SU-DHL-6 (cell line): ENCODE measurements at regions not wholly inside any gene's neighbourhood (a gene's known extent, or its start where the extent isn't known, plus 50 kb on each side); places are given as distances from the start of the nearest gene placed in this dataset.

Source experiments
- H2AFZ ChIP-seq: fragments of 200-600 bp; sonication (generic); 2 replicates; pipeline ENCODE4 v1.6.1; 2014; ENCODE audit warnings: low read depth, mild to moderate bottlenecking, moderate library complexity, mixed read lengths, antibody characterized with exemption, low read length; ENCODE audit not compliant: severe bottlenecking
- H3F3A ChIP-seq: fragments of 200-600 bp; shearing (Covaris generic); 2 replicates; pipeline ENCODE4 v1.6.0; 2016; ENCODE audit warnings: antibody characterized with exemption, mild to moderate bottlenecking; ENCODE audit not compliant: insufficient read depth
- H3K27ac ChIP-seq: fragments of 200-600 bp; sonication (generic); 2 replicates; pipeline ENCODE4 v1.5.1; 2016; ENCODE audit warnings: low read depth, mild to moderate bottlenecking, low read length, moderate library complexity, mixed read lengths
- H3K27me3 ChIP-seq: fragments of 200-600 bp; sonication (generic), shearing (Covaris generic); 2 replicates; pipeline ENCODE4 v1.6.0; 2014; ENCODE audit warnings: mild to moderate bottlenecking, low read length
- H3K36me3 ChIP-seq: fragments of 200-600 bp; sonication (generic); 2 replicates; pipeline ENCODE4 v1.6.1; 2014; ENCODE audit warnings: mild to moderate bottlenecking, low read length, mixed read lengths
- H3K4me2 ChIP-seq: fragments of 300-600, 200-600 bp; shearing (Covaris generic), sonication (generic); 2 replicates; pipeline ENCODE4 v1.6.0; 2014; ENCODE audit warnings: low read length, low read depth, mild to moderate bottlenecking; ENCODE audit not compliant: poor library complexity, severe bottlenecking
- H3K4me3 ChIP-seq: fragments of 200-600 bp; sonication (generic); 2 replicates; pipeline ENCODE4 v1.5.1; 2014; ENCODE audit warnings: antibody characterized with exemption, low read length, mild to moderate bottlenecking, mixed read lengths; ENCODE audit not compliant: insufficient read depth, poor library complexity, severe bottlenecking
- H3K79me2 ChIP-seq: fragments of 200-600 bp; sonication (generic); 2 replicates; pipeline ENCODE4 v1.6.1; 2014; ENCODE audit warnings: mild to moderate bottlenecking, low read length, moderate library complexity; ENCODE audit not compliant: insufficient read depth
- H3K9ac ChIP-seq: fragments of 200-600 bp; sonication (generic); 2 replicates; pipeline ENCODE4 v1.7.0; 2014; ENCODE audit warnings: mild to moderate bottlenecking, low read length
- H3K9me2 ChIP-seq: fragments of 200-600 bp; sonication (generic); replicated peaks from 2 replicates; pipeline ENCODE4 v1.6.1; 2014; ENCODE audit warnings: low read length; ENCODE audit not compliant: insufficient read depth
- H3K9me3 ChIP-seq: fragments of 200-600 bp; sonication (generic); 2 replicates; pipeline ENCODE4 v1.6.1; 2014; ENCODE audit warnings: low read length, mixed read lengths; ENCODE audit not compliant: insufficient read depth
- H4K20me1 ChIP-seq: fragments of 200-600 bp; sonication (generic); 2 replicates; pipeline ENCODE4 v1.6.1; 2014; ENCODE audit warnings: low read depth, mild to moderate bottlenecking, antibody characterized with exemption, low read length, moderate library complexity, mixed read lengths
- EZH2phosphoT487 ChIP-seq: fragments of 200-600 bp; sonication (generic), shearing (Covaris generic); conservative IDR thresholded peaks from 2 replicates; pipeline ENCODE4 v1.6.1; 2018; ENCODE audit warnings: mild to moderate bottlenecking, antibody characterized with exemption, low read length, moderate library complexity, mixed read lengths
- TF ChIP-seq, protein P1 (sequence below): fragments of 200-600 bp; sonication (generic); IDR thresholded peaks from one replicate; pipeline ENCODE4 v1.5.1; 2017; ENCODE audit warnings: antibody characterized with exemption, mild to moderate bottlenecking, low read length, moderate library complexity; ENCODE audit not compliant: insufficient read depth, poor library complexity, severe bottlenecking

DNA sequence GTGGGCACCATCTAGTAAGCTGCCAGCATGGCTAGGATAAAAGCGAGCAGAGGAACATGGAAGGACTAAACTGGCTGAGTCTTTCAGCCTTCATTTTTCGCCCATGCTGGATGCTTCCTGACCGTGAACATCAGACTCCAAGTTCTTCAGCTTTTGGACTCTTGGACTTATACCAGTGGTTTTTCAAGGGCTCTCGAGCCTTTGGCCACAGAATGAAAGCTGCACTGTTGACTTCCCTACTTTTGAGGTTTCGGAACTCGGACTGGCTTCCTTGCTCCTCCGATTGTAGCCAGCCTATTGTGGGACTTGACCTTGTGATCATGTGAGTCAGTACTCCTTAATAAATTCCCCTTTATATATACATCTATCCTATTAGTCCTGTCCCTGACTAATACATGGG, 785.1 kb upstream of the SLITRK6 start:
- Histone ChIP-seq H3K27me3 (no peaks in the 10 kb centered on the region), H3K9me2 (no peaks in the 10 kb centered on the region), H2AFZ (no peak overlapping the region), H3K9ac (no peak overlapping the region), H3K4me3 (no peak overlapping the region), H3K27ac (no peak overlapping the region), H3K79me2 (no peaks in the 10 kb centered on the region), H3K9me3 (no peaks in the 10 kb centered on the region), H3K4me2 (no peak overlapping the region), H4K20me1 (no peaks in the 10 kb centered on the region), H3F3A (no peaks in the 10 kb centered on the region), H3K36me3 (no peaks in the 10 kb centered on the region)
- TF ChIP-seq, protein P1, sequence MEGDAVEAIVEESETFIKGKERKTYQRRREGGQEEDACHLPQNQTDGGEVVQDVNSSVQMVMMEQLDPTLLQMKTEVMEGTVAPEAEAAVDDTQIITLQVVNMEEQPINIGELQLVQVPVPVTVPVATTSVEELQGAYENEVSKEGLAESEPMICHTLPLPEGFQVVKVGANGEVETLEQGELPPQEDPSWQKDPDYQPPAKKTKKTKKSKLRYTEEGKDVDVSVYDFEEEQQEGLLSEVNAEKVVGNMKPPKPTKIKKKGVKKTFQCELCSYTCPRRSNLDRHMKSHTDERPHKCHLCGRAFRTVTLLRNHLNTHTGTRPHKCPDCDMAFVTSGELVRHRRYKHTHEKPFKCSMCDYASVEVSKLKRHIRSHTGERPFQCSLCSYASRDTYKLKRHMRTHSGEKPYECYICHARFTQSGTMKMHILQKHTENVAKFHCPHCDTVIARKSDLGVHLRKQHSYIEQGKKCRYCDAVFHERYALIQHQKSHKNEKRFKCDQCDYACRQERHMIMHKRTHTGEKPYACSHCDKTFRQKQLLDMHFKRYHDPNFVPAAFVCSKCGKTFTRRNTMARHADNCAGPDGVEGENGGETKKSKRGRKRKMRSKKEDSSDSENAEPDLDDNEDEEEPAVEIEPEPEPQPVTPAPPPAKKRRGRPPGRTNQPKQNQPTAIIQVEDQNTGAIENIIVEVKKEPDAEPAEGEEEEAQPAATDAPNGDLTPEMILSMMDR, result no peak
- TF ChIP-seq EZH2phosphoT487, result no peak

DNA sequence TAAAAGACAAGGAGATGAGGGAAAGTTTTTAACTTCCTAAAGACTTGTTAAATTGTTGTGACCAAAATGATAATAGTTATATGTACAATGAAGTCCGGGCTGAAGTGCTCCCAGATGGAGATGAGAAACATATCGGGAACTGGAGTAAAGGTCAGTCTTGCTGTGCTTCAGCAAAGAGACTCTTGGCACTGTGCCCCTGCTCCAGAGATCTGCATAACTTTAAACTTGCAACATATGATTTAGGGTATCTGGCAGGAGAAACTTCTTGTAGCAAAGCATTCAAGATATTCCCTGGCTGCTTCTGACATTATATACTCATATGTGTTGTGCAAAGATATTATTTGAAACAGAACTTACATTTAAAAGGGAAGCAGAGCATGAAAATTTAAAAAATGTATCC, 786.6 kb upstream of the SLITRK6 start:
- H2AFZ ChIP-seq, result no peak overlapping the region
- no peaks in the 10 kb centered on the region for H4K20me1 ChIP-seq
- H3K4me3 ChIP-seq, result no peak overlapping the region
- no peak overlapping the region for H3K9ac ChIP-seq
- H3K9me2 ChIP-seq, result no peaks in the 10 kb centered on the region
- H3K27me3 ChIP-seq, result no peaks in the 10 kb centered on the region
- no peaks in the 10 kb centered on the region for H3K79me2 ChIP-seq
- no peak overlapping the region for H3K4me2 ChIP-seq
- no peaks in the 10 kb centered on the region for H3K9me3 ChIP-seq
- H3F3A ChIP-seq, result no peaks in the 10 kb centered on the region
- H3K27ac ChIP-seq, result no peak overlapping the region
- H3K36me3 ChIP-seq, result no peaks in the 10 kb centered on the region
- no peak for TF ChIP-seq EZH2phosphoT487
- TF ChIP-seq, protein P1, result no peak

DNA sequence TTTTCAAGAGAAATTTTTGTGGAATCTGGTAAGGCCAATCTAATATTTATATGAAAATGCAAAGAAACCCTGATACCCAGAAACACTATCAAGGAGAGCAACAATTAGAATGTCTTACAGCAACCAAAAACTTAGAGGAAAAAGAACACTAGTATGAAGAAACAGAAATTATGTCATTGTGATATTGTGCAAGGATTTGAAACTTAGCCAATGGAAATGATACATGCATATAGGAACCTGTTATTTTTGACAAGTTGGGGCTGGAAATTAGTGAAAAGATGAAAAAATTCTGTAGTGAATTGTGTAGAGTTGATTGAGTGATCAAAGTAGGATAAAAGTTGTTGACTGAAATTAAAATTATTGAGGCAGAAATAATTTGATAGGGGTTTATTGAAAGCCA, 792.6 kb upstream of the SLITRK6 start:
- Histone ChIP-seq H3K27ac (no peak overlapping the region), H3K9me2 (no peaks in the 10 kb centered on the region), H3K4me2 (no peak overlapping the region), H3K9ac (no peak overlapping the region), H3K9me3 (no peaks in the 10 kb centered on the region), H3K4me3 (no peak overlapping the region), H3K79me2 (no peaks in the 10 kb centered on the region), H4K20me1 (no peaks in the 10 kb centered on the region), H3K36me3 (no peaks in the 10 kb centered on the region), H3F3A (no peaks in the 10 kb centered on the region), H3K27me3 (no peaks in the 10 kb centered on the region), H2AFZ (no peak overlapping the region)
- TF ChIP-seq EZH2phosphoT487, result no peak
- TF ChIP-seq, protein P1, result no peak

DNA sequence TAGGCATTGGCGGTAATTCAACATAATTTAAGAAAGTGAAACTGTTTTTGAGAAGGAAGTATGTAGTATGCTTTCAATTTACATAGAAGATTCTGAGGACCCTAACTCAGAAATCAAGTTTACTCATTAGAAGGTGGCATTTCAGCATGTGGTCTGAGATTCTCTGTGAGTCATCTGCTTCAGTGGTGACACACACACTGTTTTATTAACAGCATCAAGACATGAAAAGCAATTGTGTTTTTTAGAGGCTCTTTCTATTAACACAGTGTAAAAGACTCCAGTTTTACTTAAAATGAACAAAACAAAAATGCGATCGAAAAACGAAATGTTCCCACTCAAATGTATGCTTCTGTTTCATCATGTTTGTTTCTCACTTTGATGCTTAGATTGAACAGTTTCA, 802.1 kb upstream of the SLITRK6 start:
- Histone ChIP-seq H2AFZ (no peak overlapping the region), H4K20me1 (no peaks in the 10 kb centered on the region), H3K4me2 (no peak overlapping the region), H3K27me3 (no peaks in the 10 kb centered on the region), H3K79me2 (no peaks in the 10 kb centered on the region), H3K27ac (no peak overlapping the region), H3F3A (no peaks in the 10 kb centered on the region), H3K36me3 (no peaks in the 10 kb centered on the region), H3K9me2 (no peaks in the 10 kb centered on the region), H3K9me3 (no peaks in the 10 kb centered on the region), H3K9ac (no peak overlapping the region), H3K4me3 (no peak overlapping the region)
- TF ChIP-seq, protein P1, result no peak
- TF ChIP-seq EZH2phosphoT487, result no peak
